Stimulated activated CD4-positive, alpha-beta T cell treated with anti-CD3 and anti-CD28 coated beads, Interleukin-4, amount 100 ng/mL, for 4 hours (primary cell): ENCODE measurements at regions not wholly inside any gene's neighbourhood (a gene's known extent, or its start where the extent isn't known, plus 50 kb on each side); places are given as distances from the start of the nearest gene placed in this dataset.

ENCODE experiments used
- DNase-seq, 2 experiments: peaks; one replicate each; pipeline ENCODE4 v3.0.0-alpha.2; 2020

GRCh38 chr5:138664276-138664943 is 88.8 kb upstream of the CTNNA1 start:
- DNase-seq, result no peak

GRCh38 chr5:138663561-138663960 is 88.4 kb upstream of the HSPA9 start:
- DNase-seq, result no peak

GRCh38 chr5:138663009-138663408 is 87.8 kb upstream of the HSPA9 start:
- DNase-seq, result peak in 1 of 2 experiments; percentile 38

- DNase-seq, result peak in 1 of 2 experiments; percentile 33
Measured at GRCh38 chr5:138662599-138662998, 87.4 kb upstream of the HSPA9 start.

- DNase-seq, result no peak
Measured at GRCh38 chr5:138661991-138662434, 86.8 kb upstream of the HSPA9 start.

GRCh38 chr5:138661291-138661960 is 86.2 kb upstream of the HSPA9 start:
- DNase-seq, result no peak

- DNase-seq, result no peak
Measured at GRCh38 chr5:138660051-138660572, 84.9 kb upstream of the HSPA9 start.

GRCh38 chr5:138659561-138659960 is 84.4 kb upstream of the HSPA9 start:
- no peak for DNase-seq

- no peak for DNase-seq
Measured at GRCh38 chr5:138659121-138659520, 83.9 kb upstream of the HSPA9 start.

- DNase-seq, result no peak
Measured at GRCh38 chr5:138658676-138659075, 83.5 kb upstream of the HSPA9 start.

GRCh38 chr5:138657360-138657759 is 82.2 kb upstream of the HSPA9 start:
- DNase-seq, result no peak

- no peak for DNase-seq
Measured at GRCh38 chr5:138656916-138657315, 81.7 kb upstream of the HSPA9 start.

GRCh38 chr5:138655530-138656190 is 80.5 kb upstream of the HSPA9 start:
- no peak for DNase-seq

GRCh38 chr5:138654281-138654867 is 79.2 kb upstream of the HSPA9 start:
- peak; percentile 60 to 88 for DNase-seq

- DNase-seq, result no peak
Measured at GRCh38 chr5:138653502-138653901, 78.3 kb upstream of the HSPA9 start.

GRCh38 chr5:138651767-138652117 is 76.5 kb upstream of the HSPA9 start:
- DNase-seq, result no peak

- DNase-seq, result no peak
Measured at GRCh38 chr5:138651058-138651766, 76.0 kb upstream of the HSPA9 start.

GRCh38 chr5:138650196-138650595 is 75.0 kb upstream of the HSPA9 start:
- DNase-seq, result no peak

- DNase-seq, result no peak
Measured at GRCh38 chr5:138649775-138650174, 74.6 kb upstream of the HSPA9 start.

- DNase-seq, result no peak
Measured at GRCh38 chr5:138649316-138649720, 74.1 kb upstream of the HSPA9 start.

GRCh38 chr5:138648841-138649240 is 73.6 kb upstream of the HSPA9 start:
- no peak for DNase-seq

GRCh38 chr5:138647794-138648410 is 72.7 kb upstream of the HSPA9 start:
- DNase-seq, result no peak
